ENCODE measurements at regions not wholly inside any gene's neighbourhood (a gene's known extent, or its start where the extent isn't known, plus 50 kb on each side); places are given as distances from the start of the nearest gene placed in this dataset.

- intact Hi-C loops (cut with DNase I): no loop called here
- Histone ChIP-seq H3K27ac (ENCODE audit: low read depth in 2 of 2, low read length in 2 of 2) (no peak overlapping the region), H3K9me3 (ENCODE audit: control insufficient read depth in 2 of 3, insufficient read depth in 1 of 3, low read length in 3 of 3) (no peaks in the 10 kb centered on the region), H3K36me3 (ENCODE audit: control insufficient read depth in 2 of 3, insufficient read depth in 3 of 3, low read length in 3 of 3) (no peaks in the 10 kb centered on the region), H3K27me3 (ENCODE audit: control insufficient read depth, insufficient read depth, low read length) (no peaks in the 10 kb centered on the region), H3K9ac (ENCODE audit: low read length in 3 of 3) (no peak overlapping the region), H3K4me1 (ENCODE audit: control insufficient read depth in 2 of 3, insufficient read depth in 2 of 3, low read depth in 1 of 3, low read length in 3 of 3) (no peaks in the 10 kb centered on the region), H3K4me3 (ENCODE audit: low read length in 3 of 3) (no peak overlapping the region)
- DNase-seq: no peak
- no peak for FAIRE-seq
- TF ChIP-seq CTCF (IDR thresholded peaks at IDR 0.05; ENCODE audit: borderline replicate concordance, extremely low read depth, insufficient read depth): no peak
Observed at GRCh38 chr3:103711670-103712069, 1276.9 kb downstream of the ZPLD1 start.

GRCh38 chr3:103712320-103713008 lies 1277.6 kb downstream of the ZPLD1 start:
- Histone ChIP-seq H3K4me1 (ENCODE audit: control insufficient read depth in 2 of 3, insufficient read depth in 2 of 3, low read depth in 1 of 3, low read length in 3 of 3) (no peaks in the 10 kb centered on the region), H3K27me3 (ENCODE audit: control insufficient read depth, insufficient read depth, low read length) (no peaks in the 10 kb centered on the region), H3K9ac (ENCODE audit: low read length in 3 of 3) (no peak overlapping the region), H3K9me3 (ENCODE audit: control insufficient read depth in 2 of 3, insufficient read depth in 1 of 3, low read length in 3 of 3) (no peaks in the 10 kb centered on the region), H3K27ac (ENCODE audit: low read depth in 2 of 2, low read length in 2 of 2) (no peak overlapping the region), H3K4me3 (ENCODE audit: low read length in 3 of 3) (no peak overlapping the region), H3K36me3 (ENCODE audit: control insufficient read depth in 2 of 3, insufficient read depth in 3 of 3, low read length in 3 of 3) (no peaks in the 10 kb centered on the region)
- intact Hi-C loops (cut with DNase I): no loop called here
- no peak for FAIRE-seq
- DNase-seq: no peak
- no peak for TF ChIP-seq CTCF (IDR thresholded peaks at IDR 0.05; ENCODE audit: borderline replicate concordance, extremely low read depth, insufficient read depth)

GRCh38 chr3:103729547-103729946 lies 1294.7 kb downstream of the ZPLD1 start:
- no peaks in the 10 kb centered on the region for H3K27me3 ChIP-seq (ENCODE audit: control insufficient read depth, insufficient read depth, low read length)
- FAIRE-seq (no peak), DNase-seq (no peak)
- no peaks in the 10 kb centered on the region for H3K4me1 ChIP-seq (ENCODE audit: control insufficient read depth in 2 of 3, insufficient read depth in 2 of 3, low read depth in 1 of 3, low read length in 3 of 3)
- no peak for TF ChIP-seq CTCF (IDR thresholded peaks at IDR 0.05; ENCODE audit: borderline replicate concordance, extremely low read depth, insufficient read depth)
- intact Hi-C loops (cut with DNase I): no loop called here
- no peaks in the 10 kb centered on the region for H3K9me3 ChIP-seq (ENCODE audit: control insufficient read depth in 2 of 3, insufficient read depth in 1 of 3, low read length in 3 of 3)
- no peak overlapping the region for H3K4me3 ChIP-seq (ENCODE audit: low read length in 3 of 3)
- no peaks in the 10 kb centered on the region for H3K36me3 ChIP-seq (ENCODE audit: control insufficient read depth in 2 of 3, insufficient read depth in 3 of 3, low read length in 3 of 3)
- H3K9ac ChIP-seq (ENCODE audit: low read length in 3 of 3): no peak overlapping the region
- no peak overlapping the region for H3K27ac ChIP-seq (ENCODE audit: low read depth in 2 of 2, low read length in 2 of 2)

GRCh38 chr3:103730744-103731143 lies 1295.9 kb downstream of the ZPLD1 start:
- Histone ChIP-seq H3K27ac (ENCODE audit: low read depth in 2 of 2, low read length in 2 of 2) (no peak overlapping the region), H3K9ac (ENCODE audit: low read length in 3 of 3) (no peak overlapping the region), H3K27me3 (ENCODE audit: control insufficient read depth, insufficient read depth, low read length) (no peaks in the 10 kb centered on the region), H3K9me3 (ENCODE audit: control insufficient read depth in 2 of 3, insufficient read depth in 1 of 3, low read length in 3 of 3) (no peaks in the 10 kb centered on the region), H3K36me3 (ENCODE audit: control insufficient read depth in 2 of 3, insufficient read depth in 3 of 3, low read length in 3 of 3) (no peaks in the 10 kb centered on the region), H3K4me1 (ENCODE audit: control insufficient read depth in 2 of 3, insufficient read depth in 2 of 3, low read depth in 1 of 3, low read length in 3 of 3) (no peaks in the 10 kb centered on the region), H3K4me3 (ENCODE audit: low read length in 3 of 3) (no peak overlapping the region)
- TF ChIP-seq CTCF (IDR thresholded peaks at IDR 0.05; ENCODE audit: borderline replicate concordance, extremely low read depth, insufficient read depth): no peak
- DNase-seq: no peak
- FAIRE-seq: no peak
- intact Hi-C loops (cut with DNase I): no loop called here
